ENCODE measurements at regions not wholly inside any gene's neighbourhood (a gene's known extent, or its start where the extent isn't known, plus 50 kb on each side); places are given as distances from the start of the nearest gene placed in this dataset.

DNA sequence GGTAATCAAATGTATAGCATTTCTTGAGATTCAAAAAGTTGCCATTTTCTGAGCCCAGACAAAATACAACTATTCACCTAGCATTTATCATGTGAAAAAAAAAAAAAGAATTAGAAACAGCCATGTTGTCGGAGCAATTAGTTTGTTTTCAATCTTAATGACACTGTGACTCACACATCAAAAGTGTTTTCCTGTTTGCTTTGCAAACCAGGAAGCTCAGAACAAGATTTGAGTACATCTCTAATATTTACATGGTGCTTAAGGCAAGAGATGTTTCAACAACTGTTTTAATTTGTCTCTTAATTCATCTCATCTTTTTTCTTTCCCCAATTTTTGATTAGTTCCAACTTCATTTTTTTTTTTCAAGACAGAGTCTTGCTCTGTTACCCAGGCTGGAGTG lies 62.5 kb upstream of the CAPZB start (continued):
- TF ChIP-seq POLR3A (IDR thresholded peaks at IDR 0.05; ENCODE audit: borderline replicate concordance, extremely low read depth, insufficient read depth, insufficient read length) (no peak), MBD2 (IDR thresholded peaks at IDR 0.05; ENCODE audit: borderline replicate concordance, low read depth) (no peak), MCM7 (IDR thresholded peaks at IDR 0.05) (no peak), ZNF143 (CRISPR knock-in tag; IDR thresholded peaks at IDR 0.05) (no peak), SNAPC5 (CRISPR knock-in tag; IDR thresholded peaks at IDR 0.05) (no peak)
- TF ChIP-seq, protein P1, sequence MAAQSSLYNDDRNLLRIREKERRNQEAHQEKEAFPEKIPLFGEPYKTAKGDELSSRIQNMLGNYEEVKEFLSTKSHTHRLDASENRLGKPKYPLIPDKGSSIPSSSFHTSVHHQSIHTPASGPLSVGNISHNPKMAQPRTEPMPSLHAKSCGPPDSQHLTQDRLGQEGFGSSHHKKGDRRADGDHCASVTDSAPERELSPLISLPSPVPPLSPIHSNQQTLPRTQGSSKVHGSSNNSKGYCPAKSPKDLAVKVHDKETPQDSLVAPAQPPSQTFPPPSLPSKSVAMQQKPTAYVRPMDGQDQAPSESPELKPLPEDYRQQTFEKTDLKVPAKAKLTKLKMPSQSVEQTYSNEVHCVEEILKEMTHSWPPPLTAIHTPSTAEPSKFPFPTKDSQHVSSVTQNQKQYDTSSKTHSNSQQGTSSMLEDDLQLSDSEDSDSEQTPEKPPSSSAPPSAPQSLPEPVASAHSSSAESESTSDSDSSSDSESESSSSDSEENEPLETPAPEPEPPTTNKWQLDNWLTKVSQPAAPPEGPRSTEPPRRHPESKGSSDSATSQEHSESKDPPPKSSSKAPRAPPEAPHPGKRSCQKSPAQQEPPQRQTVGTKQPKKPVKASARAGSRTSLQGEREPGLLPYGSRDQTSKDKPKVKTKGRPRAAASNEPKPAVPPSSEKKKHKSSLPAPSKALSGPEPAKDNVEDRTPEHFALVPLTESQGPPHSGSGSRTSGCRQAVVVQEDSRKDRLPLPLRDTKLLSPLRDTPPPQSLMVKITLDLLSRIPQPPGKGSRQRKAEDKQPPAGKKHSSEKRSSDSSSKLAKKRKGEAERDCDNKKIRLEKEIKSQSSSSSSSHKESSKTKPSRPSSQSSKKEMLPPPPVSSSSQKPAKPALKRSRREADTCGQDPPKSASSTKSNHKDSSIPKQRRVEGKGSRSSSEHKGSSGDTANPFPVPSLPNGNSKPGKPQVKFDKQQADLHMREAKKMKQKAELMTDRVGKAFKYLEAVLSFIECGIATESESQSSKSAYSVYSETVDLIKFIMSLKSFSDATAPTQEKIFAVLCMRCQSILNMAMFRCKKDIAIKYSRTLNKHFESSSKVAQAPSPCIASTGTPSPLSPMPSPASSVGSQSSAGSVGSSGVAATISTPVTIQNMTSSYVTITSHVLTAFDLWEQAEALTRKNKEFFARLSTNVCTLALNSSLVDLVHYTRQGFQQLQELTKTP (IDR thresholded peaks at IDR 0.05; ENCODE audit: low read depth in 1 of 2, partially characterized antibody in 2 of 2) = no peak

DNA sequence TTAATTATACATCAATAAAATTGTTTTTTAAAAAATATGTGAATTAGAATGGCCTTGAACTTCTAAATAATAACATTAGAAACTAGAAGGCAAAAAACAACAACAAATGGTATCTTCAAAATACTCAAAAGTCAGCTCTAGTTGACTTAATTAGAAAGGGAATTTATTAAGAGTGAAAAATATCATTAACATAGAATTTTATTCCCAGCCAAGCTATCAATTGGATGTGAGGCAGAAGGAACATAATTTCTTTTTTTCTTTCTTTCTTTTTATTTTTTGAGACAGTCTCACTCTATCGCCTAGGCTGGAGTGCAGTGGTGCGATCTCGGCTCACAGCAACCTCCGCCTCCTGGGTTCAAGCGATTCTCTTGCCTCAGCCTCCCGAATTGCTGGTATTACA lies 51.2 kb upstream of the CAPZB start:
- WGBS (ENCODE audit: insufficient coverage, low coverage, missing lambda C conversion rate) = 25% methylated on average over 6 of the region's 6 CpGs
- no peak for ATAC-seq
- Histone ChIP-seq H3K9me1 (ENCODE audit: control insufficient read depth, insufficient read depth, low read length) (no peaks in the 10 kb centered on the region), H4K20me1 (replicated peaks; ENCODE audit: control insufficient read depth, insufficient read depth, low read length) (no peaks in the 10 kb centered on the region), H3K27me3 (ENCODE audit: control insufficient read depth in 2 of 2, insufficient read depth in 2 of 2, low read length in 2 of 2) (no peaks in the 10 kb centered on the region), H3K9ac (ENCODE audit: insufficient read depth in 1 of 2, low read depth in 2 of 2, low read length in 2 of 2) (no peak overlapping the region), H3K27ac (ENCODE audit: extremely low read depth, low read depth, low read length) (no peak overlapping the region), H3K4me1 (replicated peaks in 1 of 2; ENCODE audit: control insufficient read depth in 2 of 2, insufficient read depth in 2 of 2, low read length in 2 of 2) (peaks cover 0 to 3% of the 10 kb centered on the region in 2 experiments; a peak in 1 of 5 replicates), H3K4me3 (no peak overlapping the region), H2AFZ (ENCODE audit: low read depth, low read length) (no peak overlapping the region), H3K9me3 (replicated peaks; ENCODE audit: control insufficient read depth, insufficient read depth, low read depth, low read length) (peaks cover 5% of the 10 kb centered on the region), H3K79me2 (ENCODE audit: control insufficient read depth, insufficient read depth, low read length) (no peaks in the 10 kb centered on the region), H3K36me3 (ENCODE audit: control insufficient read depth, insufficient read depth, low read length) (no peaks in the 10 kb centered on the region), H3K4me2 (ENCODE audit: insufficient read depth, low read length) (no peak overlapping the region)
- CTCF ChIA-PET (ENCODE audit: low intra/inter-chr PET ratio) = no interaction called here
- intact Hi-C loops (cut with micrococcal nuclease) = no loop called here
- in situ Hi-C loops (cut with MboI) = no loop called here
- no peak for DNase-seq (ENCODE audit: extremely low read depth in 1 of 4, low spot score in 3 of 4)
- TF ChIP-seq ZFP1 (CRISPR knock-in tag; IDR thresholded peaks at IDR 0.05) (peak; percentile 92), ZNF146 (CRISPR knock-in tag; IDR thresholded peaks at IDR 0.05; ENCODE audit: unreplicated experiment) (no peak), ZNF134 (CRISPR knock-in tag; conservative IDR thresholded peaks at IDR 0.05) (no peak)
- POLR2A ChIA-PET = no interaction called here
- BruUV-seq (replicated peaks) = no TSS peak
- FAIRE-seq = no peak
